DND-41 (cell line): ENCODE measurements at regions not wholly inside any gene's neighbourhood (a gene's known extent, or its start where the extent isn't known, plus 50 kb on each side); places are given as distances from the start of the nearest gene placed in this dataset.

Source experiments
- ATAC-seq: fragments of 200-7000 bp; cut with Tn5 transposase; 3 replicates; pipeline ENCODE4 v1.9.1; 2021; ENCODE audit warnings: low read depth; ENCODE audit not compliant: insufficient read depth
- DNase-seq: peaks from one replicate; pipeline ENCODE4 v3.0.0-alpha.2; 2020
- H2AFZ ChIP-seq: 2 replicates; pipeline ENCODE4 v1.6.0; 2012; ENCODE audit warnings: low read depth, low read length
- H3K27ac ChIP-seq: 2 replicates; pipeline ENCODE4 v1.5.1; 2012; ENCODE audit warnings: low read length, inconsistent platforms
- H3K27me3 ChIP-seq: fragments of 200-600 bp; sonication (generic); 2 replicates; pipeline ENCODE4 v1.6.0; 2012; ENCODE audit warnings: low read length, mild to moderate bottlenecking, inconsistent platforms; ENCODE audit not compliant: insufficient read depth, poor library complexity
- H3K36me3 ChIP-seq: 2 replicates; pipeline ENCODE4 v1.5.1; 2012; ENCODE audit warnings: low read length, inconsistent platforms; ENCODE audit not compliant: insufficient read depth
- H3K4me1 ChIP-seq: 2 replicates; pipeline ENCODE4 v1.5.1; 2012; ENCODE audit warnings: mild to moderate bottlenecking, low read length; ENCODE audit not compliant: insufficient read depth
- H3K4me2 ChIP-seq: 2 replicates; pipeline ENCODE4 v1.6.0; 2012; ENCODE audit warnings: mild to moderate bottlenecking, moderate library complexity, low read length, inconsistent platforms; ENCODE audit not compliant: insufficient read depth
- H3K4me3 ChIP-seq, 2 experiments: fragments of 200-600 bp in 1 of 2; shearing (Covaris generic) in 1 of 2; 2 replicates each; pipeline ENCODE4 v1.5.1; 2012 to 2016; ENCODE audit warnings: inconsistent platforms in 2 of 2, low read length in 2 of 2, mild to moderate bottlenecking in 2 of 2, low read depth in 1 of 2, moderate library complexity in 1 of 2
- H3K79me2 ChIP-seq: 2 replicates; pipeline ENCODE4 v1.6.0; 2012; ENCODE audit warnings: low read length, inconsistent platforms; ENCODE audit not compliant: insufficient read depth
- H3K9ac ChIP-seq: 2 replicates; pipeline ENCODE4 v1.6.0; 2012; ENCODE audit warnings: low read depth, mild to moderate bottlenecking, inconsistent platforms, low read length, moderate library complexity
- H3K9me3 ChIP-seq: 2 replicates; pipeline ENCODE4 v1.5.1; 2012; ENCODE audit warnings: low read length, moderate library complexity, mild to moderate bottlenecking, inconsistent platforms; ENCODE audit not compliant: insufficient read depth, severe bottlenecking
- H4K20me1 ChIP-seq: 2 replicates; pipeline ENCODE4 v1.6.0; 2012; ENCODE audit warnings: low read length; ENCODE audit not compliant: insufficient read depth
- EZH2 ChIP-seq: IDR thresholded peaks from 3 replicates; pipeline ENCODE4 v1.6.1; 2012; ENCODE audit warnings: borderline replicate concordance, low read depth, mild to moderate bottlenecking, moderate library complexity, low read length, inconsistent platforms; ENCODE audit not compliant: severe bottlenecking
- TF ChIP-seq, protein P1 (sequence below): IDR thresholded peaks from 2 replicates; pipeline ENCODE4 v1.5.1; 2012; ENCODE audit warnings: borderline replicate concordance, low read length, moderate library complexity, mild to moderate bottlenecking; ENCODE audit not compliant: poor library complexity, severe bottlenecking; ENCODE audit errors: extremely low read depth

DNA sequence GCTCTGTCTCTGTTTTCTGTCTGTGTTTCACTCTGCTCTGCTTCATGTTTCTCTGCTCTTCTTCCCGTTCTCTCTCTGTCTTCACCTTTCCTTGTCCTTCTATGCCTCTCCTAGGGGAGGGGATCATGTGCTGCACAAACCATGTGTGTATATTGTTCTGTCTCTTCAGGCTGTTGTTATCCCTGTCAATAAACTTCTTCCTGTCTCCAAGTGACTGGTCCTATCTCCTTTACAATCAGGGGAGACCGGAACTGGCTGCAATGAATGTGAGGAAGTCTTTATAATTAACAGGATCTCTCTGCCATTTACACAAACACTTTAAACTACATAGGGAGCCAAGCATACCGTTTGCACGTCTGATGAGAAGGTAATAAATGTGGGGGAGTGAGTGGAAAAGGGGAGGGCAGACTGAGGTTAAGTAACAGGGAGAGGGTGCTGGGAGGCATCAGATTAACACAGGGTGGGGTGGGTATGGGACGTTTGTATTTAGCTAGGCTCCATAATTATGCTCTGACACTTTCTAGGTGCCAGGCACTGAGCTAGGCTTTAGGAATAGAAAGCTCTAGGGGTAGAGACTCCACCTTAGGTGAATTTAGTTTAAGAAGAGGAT, 626.1 kb downstream of the DHX35 start:
- no peak overlapping the region for H2AFZ ChIP-seq
- no peaks in the 10 kb centered on the region for H3K36me3 ChIP-seq
- no peaks in the 10 kb centered on the region for H4K20me1 ChIP-seq
- no peak for DNase-seq
- H3K9ac ChIP-seq, result no peak overlapping the region
- H3K27me3 ChIP-seq, result peaks cover 3% of the 10 kb centered on the region
- no peak for TF ChIP-seq EZH2
- TF ChIP-seq, protein P1, sequence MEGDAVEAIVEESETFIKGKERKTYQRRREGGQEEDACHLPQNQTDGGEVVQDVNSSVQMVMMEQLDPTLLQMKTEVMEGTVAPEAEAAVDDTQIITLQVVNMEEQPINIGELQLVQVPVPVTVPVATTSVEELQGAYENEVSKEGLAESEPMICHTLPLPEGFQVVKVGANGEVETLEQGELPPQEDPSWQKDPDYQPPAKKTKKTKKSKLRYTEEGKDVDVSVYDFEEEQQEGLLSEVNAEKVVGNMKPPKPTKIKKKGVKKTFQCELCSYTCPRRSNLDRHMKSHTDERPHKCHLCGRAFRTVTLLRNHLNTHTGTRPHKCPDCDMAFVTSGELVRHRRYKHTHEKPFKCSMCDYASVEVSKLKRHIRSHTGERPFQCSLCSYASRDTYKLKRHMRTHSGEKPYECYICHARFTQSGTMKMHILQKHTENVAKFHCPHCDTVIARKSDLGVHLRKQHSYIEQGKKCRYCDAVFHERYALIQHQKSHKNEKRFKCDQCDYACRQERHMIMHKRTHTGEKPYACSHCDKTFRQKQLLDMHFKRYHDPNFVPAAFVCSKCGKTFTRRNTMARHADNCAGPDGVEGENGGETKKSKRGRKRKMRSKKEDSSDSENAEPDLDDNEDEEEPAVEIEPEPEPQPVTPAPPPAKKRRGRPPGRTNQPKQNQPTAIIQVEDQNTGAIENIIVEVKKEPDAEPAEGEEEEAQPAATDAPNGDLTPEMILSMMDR, result no peak
- H3K4me3 ChIP-seq, result no peak overlapping the region
- no peak overlapping the region for H3K4me2 ChIP-seq
- no peaks in the 10 kb centered on the region for H3K4me1 ChIP-seq
- H3K9me3 ChIP-seq, result no peaks in the 10 kb centered on the region
- ATAC-seq, result no peak
- no peaks in the 10 kb centered on the region for H3K79me2 ChIP-seq
- H3K27ac ChIP-seq, result no peak overlapping the region

DNA sequence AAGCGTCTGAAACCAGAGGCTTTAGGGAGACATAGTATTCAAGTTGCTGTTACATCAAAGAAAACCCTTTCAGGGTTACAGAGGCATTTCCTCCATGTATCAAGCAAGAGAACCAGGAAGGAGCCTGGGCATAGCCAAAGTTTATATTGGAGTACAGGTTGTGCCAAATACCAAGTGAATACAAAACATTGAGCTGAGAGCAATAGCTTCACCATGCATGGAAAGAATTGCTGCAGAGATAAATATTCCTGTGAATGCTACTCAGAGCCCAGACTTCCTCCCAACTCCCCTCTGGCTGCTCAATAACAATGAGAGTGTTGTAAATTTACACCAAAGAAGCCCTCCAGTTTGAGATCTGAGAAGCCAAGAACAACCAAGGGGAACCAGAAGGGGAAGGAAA, 618.9 kb downstream of the DHX35 start:
- Histone ChIP-seq H3K4me2 (no peak overlapping the region), H2AFZ (no peak overlapping the region), H3K9ac (no peak overlapping the region), H3K79me2 (no peaks in the 10 kb centered on the region), H4K20me1 (no peaks in the 10 kb centered on the region), H3K4me1 (no peaks in the 10 kb centered on the region), H3K27me3 (no peaks in the 10 kb centered on the region), H3K27ac (no peak overlapping the region), H3K9me3 (no peaks in the 10 kb centered on the region), H3K36me3 (no peaks in the 10 kb centered on the region), H3K4me3 (no peak overlapping the region)
- DNase-seq, result no peak
- no peak for TF ChIP-seq EZH2
- TF ChIP-seq, protein P1, result no peak
- ATAC-seq, result no peak

DNA sequence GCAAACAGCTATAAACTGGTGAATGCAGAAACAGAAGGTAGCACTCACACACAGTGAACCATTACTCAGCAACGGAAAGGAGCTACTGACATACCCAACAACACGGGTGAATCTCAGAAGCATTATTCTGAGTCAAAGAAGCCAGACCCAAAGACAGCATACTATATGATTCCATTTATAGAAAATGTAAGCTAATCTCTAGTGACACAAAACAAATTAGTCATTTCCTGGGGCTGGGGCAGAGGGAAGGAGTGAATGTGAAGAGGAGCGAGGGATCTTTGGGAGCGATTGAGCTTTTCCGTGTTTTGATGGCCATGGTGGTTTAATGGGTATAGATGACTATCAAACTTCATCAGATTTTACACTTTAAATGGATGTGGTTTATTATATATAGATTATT, 614.6 kb downstream of the DHX35 start:
- H3K4me3 ChIP-seq, result no peak overlapping the region
- no peaks in the 10 kb centered on the region for H4K20me1 ChIP-seq
- no peaks in the 10 kb centered on the region for H3K27me3 ChIP-seq
- no peak for ATAC-seq
- H3K9ac ChIP-seq, result no peak overlapping the region
- H2AFZ ChIP-seq, result no peak overlapping the region
- H3K4me1 ChIP-seq, result no peaks in the 10 kb centered on the region
- DNase-seq, result no peak
- no peak for TF ChIP-seq EZH2
- TF ChIP-seq, protein P1, result no peak
- H3K4me2 ChIP-seq, result no peak overlapping the region
- no peaks in the 10 kb centered on the region for H3K79me2 ChIP-seq
- no peak overlapping the region for H3K27ac ChIP-seq
- peaks cover 4% of the 10 kb centered on the region for H3K9me3 ChIP-seq
- H3K36me3 ChIP-seq, result no peaks in the 10 kb centered on the region
